ENCODE measurements at regions not wholly inside any gene's neighbourhood (a gene's known extent, or its start where the extent isn't known, plus 50 kb on each side); places are given as distances from the start of the nearest gene placed in this dataset.
A peak's percentile ranks its signal among the peaks of the same experiment; 100 is the strongest.

DNA sequence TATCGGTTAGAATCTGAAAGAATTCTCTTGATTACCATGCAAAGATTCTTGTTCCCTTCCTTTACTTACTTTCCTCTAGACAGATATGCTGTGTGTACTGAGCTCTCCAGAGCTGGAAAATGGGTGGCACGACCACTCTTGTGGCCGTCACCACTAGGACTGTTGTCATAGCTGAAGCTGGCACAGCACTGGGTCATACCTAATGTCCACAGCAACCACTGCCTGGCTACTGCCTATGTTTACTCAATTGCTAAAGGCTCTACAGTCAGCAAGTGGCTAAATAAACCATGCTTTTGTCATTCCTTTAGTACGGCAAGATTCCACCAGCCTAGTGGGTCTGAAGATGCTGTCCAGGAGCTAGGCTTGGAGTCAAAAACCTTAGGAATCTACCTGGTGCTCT is 1643.0 kb downstream of the OTOL1 start:
- H4K5ac ChIP-seq (ENCODE audit: insufficient read length, low read depth, low read length): no peak overlapping the region
- H3K9me3 ChIP-seq (ENCODE audit: control insufficient read depth, low read depth, low read length): no peaks in the 10 kb centered on the region
- H3K23ac ChIP-seq (ENCODE audit: insufficient read length, low read depth, low read length): no peak overlapping the region
- H2AFZ ChIP-seq (ENCODE audit: low read length): no peak overlapping the region
- WGBS (ENCODE audit: extremely low coverage, insufficient read length, low lambda C conversion rate): no CpG with 5 or more reads among the region's 4 CpGs
- Mint-ChIP-seq H3K27me3 (ENCODE audit: low read depth) (no peaks in the 10 kb centered on the region), H3K36me3 (ENCODE audit: insufficient read depth in 1 of 3, low read depth in 3 of 3) (no peaks in the 10 kb centered on the region), H3K4me1 (peaks cover 0 to 3% of the 10 kb centered on the region in 2 experiments; a peak in 2 of 4 replicates), H3K9me3 (no peaks in the 10 kb centered on the region), H3K4me3 (no peak overlapping the region), H3K27ac (no peak overlapping the region)
- no peak overlapping the region for H2BK5ac ChIP-seq (ENCODE audit: insufficient read length, low read length)
- TF ChIP-seq, protein P1, sequence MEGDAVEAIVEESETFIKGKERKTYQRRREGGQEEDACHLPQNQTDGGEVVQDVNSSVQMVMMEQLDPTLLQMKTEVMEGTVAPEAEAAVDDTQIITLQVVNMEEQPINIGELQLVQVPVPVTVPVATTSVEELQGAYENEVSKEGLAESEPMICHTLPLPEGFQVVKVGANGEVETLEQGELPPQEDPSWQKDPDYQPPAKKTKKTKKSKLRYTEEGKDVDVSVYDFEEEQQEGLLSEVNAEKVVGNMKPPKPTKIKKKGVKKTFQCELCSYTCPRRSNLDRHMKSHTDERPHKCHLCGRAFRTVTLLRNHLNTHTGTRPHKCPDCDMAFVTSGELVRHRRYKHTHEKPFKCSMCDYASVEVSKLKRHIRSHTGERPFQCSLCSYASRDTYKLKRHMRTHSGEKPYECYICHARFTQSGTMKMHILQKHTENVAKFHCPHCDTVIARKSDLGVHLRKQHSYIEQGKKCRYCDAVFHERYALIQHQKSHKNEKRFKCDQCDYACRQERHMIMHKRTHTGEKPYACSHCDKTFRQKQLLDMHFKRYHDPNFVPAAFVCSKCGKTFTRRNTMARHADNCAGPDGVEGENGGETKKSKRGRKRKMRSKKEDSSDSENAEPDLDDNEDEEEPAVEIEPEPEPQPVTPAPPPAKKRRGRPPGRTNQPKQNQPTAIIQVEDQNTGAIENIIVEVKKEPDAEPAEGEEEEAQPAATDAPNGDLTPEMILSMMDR (conservative IDR thresholded peaks at IDR 0.05): no peak
- H2BK12ac ChIP-seq (ENCODE audit: insufficient read length, low read depth, low read length): no peak overlapping the region
- no peak overlapping the region for H2BK20ac ChIP-seq (ENCODE audit: low read depth, low read length, poor library complexity, severe bottlenecking)
- DNase-seq: no peak
- no peak overlapping the region for H3K27ac ChIP-seq (ENCODE audit: insufficient read length, low read depth, low read length)
- no peak overlapping the region for H2BK120ac ChIP-seq (ENCODE audit: low read depth, low read length, poor library complexity, severe bottlenecking)
- H3K14ac ChIP-seq (ENCODE audit: insufficient read depth, low read length): 0 out of 2 replicates have a peak overlapping the region, but pooled peaks have one; percentile 55
- no peak overlapping the region for H4K91ac ChIP-seq (ENCODE audit: insufficient read length, low read depth, low read length)
- no peak overlapping the region for H3K4ac ChIP-seq (ENCODE audit: low read depth, low read length)
- no peaks in the 10 kb centered on the region for H3K79me1 ChIP-seq (ENCODE audit: insufficient read depth, low read depth, low read length, poor library complexity, severe bottlenecking)
- no peaks in the 10 kb centered on the region for H3K23me2 ChIP-seq (ENCODE audit: insufficient read length, low read depth, low read length, poor library complexity, severe bottlenecking)
- H2BK15ac ChIP-seq (ENCODE audit: low read depth, low read length): no peak overlapping the region
- no peaks in the 10 kb centered on the region for H3K79me2 ChIP-seq (ENCODE audit: insufficient read depth, low read length)
- H3K56ac ChIP-seq (ENCODE audit: insufficient read length, low read depth, low read length): no peak overlapping the region
- no peak overlapping the region for H3T11ph ChIP-seq (ENCODE audit: low read length)
- no peak overlapping the region for H4K8ac ChIP-seq (replicated peaks; ENCODE audit: insufficient read length, low read depth, low read length)
- H4K20me1 ChIP-seq (ENCODE audit: control insufficient read depth, insufficient read depth, insufficient read length): no peaks in the 10 kb centered on the region
- no peak overlapping the region for H3K4me2 ChIP-seq (ENCODE audit: insufficient read depth, insufficient read length, low read length)
- no peaks in the 10 kb centered on the region for H3K27me3 ChIP-seq (ENCODE audit: insufficient read depth, low read length)
- H3K18ac ChIP-seq (ENCODE audit: insufficient read length, low read depth, low read length): no peak overlapping the region
- no peaks in the 10 kb centered on the region for H3K4me1 ChIP-seq (ENCODE audit: insufficient read depth, low read length)
- H3K9ac ChIP-seq (ENCODE audit: extremely low read depth, insufficient read length, low read length): no peak overlapping the region
- no peak overlapping the region for H2AK5ac ChIP-seq (ENCODE audit: insufficient read length, low read length)
